ENCODE measurements at regions not wholly inside any gene's neighbourhood (a gene's known extent, or its start where the extent isn't known, plus 50 kb on each side); places are given as distances from the start of the nearest gene placed in this dataset.

GRCh38 chr10:88082806-88083596 lies 219.6 kb downstream of the PTEN start:
- TF ChIP-seq, protein P1, sequence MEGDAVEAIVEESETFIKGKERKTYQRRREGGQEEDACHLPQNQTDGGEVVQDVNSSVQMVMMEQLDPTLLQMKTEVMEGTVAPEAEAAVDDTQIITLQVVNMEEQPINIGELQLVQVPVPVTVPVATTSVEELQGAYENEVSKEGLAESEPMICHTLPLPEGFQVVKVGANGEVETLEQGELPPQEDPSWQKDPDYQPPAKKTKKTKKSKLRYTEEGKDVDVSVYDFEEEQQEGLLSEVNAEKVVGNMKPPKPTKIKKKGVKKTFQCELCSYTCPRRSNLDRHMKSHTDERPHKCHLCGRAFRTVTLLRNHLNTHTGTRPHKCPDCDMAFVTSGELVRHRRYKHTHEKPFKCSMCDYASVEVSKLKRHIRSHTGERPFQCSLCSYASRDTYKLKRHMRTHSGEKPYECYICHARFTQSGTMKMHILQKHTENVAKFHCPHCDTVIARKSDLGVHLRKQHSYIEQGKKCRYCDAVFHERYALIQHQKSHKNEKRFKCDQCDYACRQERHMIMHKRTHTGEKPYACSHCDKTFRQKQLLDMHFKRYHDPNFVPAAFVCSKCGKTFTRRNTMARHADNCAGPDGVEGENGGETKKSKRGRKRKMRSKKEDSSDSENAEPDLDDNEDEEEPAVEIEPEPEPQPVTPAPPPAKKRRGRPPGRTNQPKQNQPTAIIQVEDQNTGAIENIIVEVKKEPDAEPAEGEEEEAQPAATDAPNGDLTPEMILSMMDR (conservative IDR thresholded peaks at IDR 0.05; ENCODE audit: low read depth, low read length): no peak
- TF ChIP-seq EZH2 (IDR thresholded peaks at IDR 0.05; ENCODE audit: borderline replicate concordance, low read depth, low read length, poor library complexity, severe bottlenecking): no peak

Measured in A673 (cell line).